GM18502 (cell line): ENCODE measurements at regions not wholly inside any gene's neighbourhood (a gene's known extent, or its start where the extent isn't known, plus 50 kb on each side); places are given as distances from the start of the nearest gene placed in this dataset.

Experiments
- ATAC-seq: cut with Tn5 transposase; IDR thresholded peaks from one replicate; pipeline ENCODE4 v1.9.1; 2021; ENCODE audit warnings: mild to moderate bottlenecking; ENCODE audit not compliant: unreplicated experiment, poor library complexity

DNA sequence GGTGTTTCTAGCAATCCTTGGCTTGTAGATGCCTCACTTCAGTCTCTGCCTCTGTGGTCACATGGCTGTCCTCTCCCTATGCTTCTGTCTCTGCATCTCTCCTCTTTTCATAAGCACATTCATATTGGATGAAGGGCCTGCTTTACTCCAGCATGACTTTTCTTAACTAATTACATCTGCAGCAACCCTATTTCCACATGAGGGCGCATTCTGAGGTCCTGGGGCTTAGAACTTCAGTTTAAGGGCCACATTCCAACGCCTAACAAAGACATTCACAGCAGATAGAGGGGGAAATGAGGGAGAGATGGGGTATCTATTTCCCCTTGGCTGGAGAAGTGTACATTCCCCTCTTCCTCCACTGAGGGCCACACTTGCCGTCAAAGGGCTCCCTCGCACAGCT, 489.1 kb upstream of the SALL1 start:
- ATAC-seq, result no peak

DNA sequence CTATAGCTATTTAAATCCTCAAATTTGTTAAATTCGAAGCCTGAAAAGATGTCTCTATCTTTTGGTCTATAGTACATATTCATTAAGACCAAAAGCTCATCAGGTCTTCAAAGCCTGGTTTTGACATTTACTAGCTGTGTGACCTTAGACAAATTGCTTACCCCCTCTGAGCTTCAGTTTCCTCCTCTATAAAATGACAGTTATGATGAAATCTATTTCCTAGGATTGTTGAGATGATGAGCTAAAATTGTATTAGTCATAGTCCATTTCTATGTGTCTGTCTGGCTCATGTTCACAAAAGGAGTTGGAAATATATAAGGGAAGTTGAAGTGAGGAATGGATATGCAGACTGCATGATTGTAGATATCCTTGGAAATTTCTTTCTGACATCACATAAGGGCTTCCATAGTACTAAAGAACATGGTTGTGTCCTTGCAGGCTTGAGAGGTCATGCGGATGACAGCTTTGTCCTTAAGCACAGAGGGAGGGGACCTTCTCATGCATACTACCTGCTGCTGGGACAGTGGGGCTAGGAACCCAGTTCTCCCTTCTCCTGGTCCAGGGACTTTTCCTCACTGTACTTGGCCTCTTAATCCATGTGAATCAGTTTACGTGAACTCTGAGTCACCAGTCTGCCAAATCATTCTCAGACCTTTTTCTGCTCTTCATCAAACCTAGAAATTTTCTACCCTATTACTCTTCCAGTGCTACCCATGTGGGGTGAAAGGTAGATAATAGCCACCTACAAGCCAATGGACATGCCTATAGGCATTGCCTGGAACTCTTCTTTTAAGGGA, 487.5 kb upstream of the SALL1 start:
- no peak for ATAC-seq

DNA sequence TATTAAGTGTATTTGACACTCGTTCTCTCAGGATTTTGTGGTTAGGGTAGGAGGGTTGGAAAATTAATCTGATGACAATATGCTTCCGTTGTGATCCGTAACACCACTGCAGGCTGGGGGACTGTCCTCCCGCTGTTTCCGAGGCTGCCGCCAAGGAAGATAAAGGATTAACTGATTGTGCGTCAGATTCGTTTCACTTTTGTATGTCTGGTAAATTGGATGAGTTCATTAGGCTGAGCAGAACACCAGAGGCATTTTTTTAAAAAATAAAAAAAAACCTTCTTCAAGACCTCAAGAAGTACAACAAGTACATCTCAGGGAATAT, 486.7 kb upstream of the SALL1 start:
- no peak for ATAC-seq

DNA sequence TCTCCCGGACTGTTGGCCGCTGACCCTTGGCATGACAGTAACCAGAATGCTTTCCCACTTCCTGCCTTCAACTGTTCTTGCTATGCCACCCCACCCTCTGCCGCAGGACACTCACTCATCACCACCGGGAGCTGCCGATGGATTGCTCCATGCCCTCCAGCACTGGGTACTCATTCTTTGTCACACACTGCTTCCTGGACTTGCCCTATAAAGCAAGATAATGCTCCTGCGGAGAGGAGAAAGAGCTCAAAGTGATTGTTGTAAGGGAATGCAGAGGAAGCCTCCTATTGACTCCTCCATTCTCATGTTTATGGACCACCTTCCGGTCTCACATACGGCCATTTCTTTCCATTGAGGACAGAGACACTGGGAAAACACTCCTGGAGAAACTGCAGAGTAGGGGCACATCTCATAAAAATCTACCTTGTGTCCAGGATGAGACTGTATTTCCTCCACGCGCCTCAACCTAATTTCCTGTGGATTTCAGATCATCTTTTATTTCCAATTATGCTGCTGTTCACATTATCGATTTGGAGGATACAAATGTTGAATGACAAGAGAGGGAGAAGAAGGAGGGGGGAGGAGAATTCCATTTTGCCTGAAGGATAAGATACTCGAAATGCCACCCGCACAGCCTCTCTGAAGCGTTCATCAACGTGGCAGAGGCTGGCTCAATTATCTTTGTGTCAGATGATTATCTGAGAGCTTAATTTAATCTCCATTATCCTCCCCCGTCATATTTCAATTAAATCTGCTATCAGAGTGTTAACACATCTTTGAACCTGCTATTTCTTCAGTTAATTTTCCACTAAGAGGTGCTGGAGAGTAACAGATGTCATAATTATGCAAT, 486.1 kb upstream of the SALL1 start:
- ATAC-seq, result no peak

DNA sequence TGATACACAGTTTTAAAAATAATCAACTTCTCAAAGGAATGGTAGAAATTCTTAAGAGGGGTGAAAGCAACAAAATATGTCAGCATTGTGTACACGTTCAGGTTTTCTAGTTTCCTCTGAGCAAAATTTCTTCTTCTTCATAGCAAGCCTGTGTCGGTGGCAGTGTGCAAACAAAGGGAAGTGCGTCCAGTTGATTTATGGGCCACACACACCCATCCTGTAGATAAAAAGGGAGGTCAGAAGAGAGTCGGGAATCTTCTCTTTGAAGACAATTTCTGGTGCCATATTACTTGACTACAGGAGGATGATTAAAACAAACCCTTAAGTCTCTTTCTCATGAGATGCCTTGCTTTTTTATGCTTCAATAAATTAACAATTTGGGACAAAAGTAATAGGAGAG, 484.1 kb upstream of the SALL1 start:
- ATAC-seq, result no peak

DNA sequence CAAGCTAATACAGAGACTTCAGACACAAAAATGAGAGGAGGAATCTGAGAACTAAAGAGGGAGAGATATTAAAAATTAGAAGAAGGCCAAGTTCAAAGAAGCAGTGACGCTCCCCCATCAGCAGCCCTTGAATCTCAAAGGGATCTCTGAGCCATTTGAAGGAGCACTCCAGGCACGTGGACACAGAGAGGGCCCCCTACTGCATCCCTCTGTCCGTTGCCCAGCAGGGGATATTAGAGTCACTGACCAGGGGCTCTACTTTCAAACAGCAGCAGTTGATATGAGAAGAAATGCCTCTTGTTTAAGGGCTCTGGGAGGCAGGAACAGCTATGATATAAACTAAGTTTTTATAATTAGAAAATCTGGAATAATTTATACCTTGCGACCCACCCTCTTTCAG, 479.0 kb upstream of the SALL1 start:
- no peak for ATAC-seq

DNA sequence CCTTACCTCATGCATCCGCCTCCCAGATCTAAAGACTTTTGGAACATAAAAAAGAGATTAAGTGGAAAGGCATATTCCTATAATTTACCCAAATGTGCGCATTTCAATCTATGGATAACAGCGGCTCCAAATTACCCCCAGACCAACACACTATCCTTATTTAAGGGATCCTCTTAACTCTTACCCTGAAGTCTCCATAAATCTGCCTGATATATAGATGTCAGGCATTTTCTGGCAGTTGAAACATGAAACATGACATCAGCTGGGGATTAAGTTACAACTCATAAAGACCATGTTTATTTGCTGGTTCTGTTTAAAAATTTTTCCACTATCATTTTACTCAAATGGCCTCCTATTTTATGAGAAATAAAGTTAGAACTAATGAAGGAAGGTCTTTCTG, 478.5 kb upstream of the SALL1 start:
- no peak for ATAC-seq

DNA sequence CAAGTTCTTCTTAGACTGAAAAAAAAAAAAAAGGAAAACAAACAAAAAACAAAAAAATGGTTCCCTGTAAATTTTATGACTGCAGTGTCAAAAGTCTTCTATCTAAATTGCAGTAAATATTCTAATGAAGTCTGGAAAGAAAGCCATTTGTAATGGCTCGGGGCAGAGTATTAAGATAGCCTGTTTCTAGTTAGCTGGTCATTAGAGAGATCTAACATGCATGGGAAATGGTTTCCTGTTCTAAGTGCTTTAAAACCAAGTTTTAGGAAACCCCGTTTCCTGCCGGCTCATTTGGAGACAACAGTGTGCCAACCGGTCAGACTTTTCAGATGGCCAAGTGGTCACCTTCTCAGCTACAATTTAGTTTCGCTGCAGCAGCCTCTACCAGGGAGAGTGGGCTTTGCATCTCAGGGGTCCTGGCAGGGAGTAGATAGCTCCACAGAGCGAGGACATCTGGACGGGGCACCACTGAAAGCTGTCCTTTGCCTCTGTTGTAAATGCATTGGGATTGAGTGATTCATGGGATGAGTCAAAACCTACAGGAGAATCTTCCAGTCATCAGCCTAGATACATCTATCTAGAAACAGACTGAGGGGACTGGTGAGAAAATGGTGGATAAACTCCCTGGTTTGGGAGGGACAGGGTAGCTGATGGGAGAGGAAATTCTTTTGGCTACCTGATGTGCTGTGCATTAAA, 473.2 kb upstream of the SALL1 start:
- no peak for ATAC-seq

DNA sequence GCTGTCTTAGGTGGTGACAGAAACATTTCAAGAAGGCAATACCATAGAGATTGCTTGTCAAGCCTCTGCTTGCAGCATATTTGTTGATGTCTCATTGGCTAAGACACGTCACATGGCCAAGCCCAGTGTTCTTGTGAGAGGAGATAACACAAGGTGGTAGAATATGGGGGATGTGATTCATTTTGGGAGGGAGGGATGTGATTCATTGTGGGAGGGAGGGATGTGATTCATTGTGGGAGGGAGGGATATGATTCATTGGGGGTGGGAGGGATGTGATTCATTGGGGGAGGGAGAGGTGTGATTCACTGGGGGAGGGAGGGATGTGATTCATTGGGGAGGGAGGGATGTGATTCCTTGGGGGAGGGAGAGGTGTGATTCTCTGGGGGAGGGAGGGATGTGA, 470.5 kb upstream of the SALL1 start:
- no peak for ATAC-seq

DNA sequence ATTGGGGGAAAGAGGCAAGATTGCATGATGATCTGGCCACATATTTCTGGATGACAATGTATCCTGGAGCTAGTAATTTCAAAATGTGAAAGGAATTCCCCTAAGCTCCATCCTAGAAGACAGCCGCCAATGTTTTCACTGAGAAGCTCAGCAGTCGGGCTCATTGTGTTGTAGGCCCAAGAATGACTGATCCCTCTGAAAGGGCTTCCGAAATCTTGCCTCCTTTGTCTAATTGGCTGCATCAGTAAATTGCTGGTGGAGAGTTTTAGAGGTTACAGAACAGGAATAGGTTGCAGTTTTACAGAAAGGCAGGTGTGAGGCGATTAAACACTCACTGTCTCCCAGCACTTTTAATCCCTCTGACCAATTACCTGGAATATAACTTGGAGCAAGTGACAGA, 464.1 kb upstream of the SALL1 start:
- no peak for ATAC-seq

DNA sequence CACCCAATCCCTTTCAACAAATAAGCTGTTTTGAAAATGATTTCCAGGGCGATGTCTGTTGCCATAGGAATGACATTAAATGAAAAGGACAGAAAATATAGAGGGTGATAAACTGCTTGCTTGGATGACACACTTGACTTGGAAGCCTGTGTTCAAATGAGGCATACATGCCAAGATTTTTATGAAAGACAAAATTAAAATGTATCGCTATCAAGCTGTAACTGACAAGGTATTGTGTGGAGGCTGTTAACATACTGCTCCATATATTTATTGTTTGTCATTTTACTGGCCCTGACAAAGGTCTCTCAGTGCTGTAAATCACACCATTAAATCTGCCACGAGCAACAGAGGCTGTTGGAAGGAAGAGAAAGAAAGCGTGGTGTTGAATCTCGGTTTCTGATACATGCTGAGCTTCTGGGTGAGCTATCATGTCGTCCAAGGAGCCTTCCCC, 456.2 kb upstream of the SALL1 start:
- ATAC-seq, result no peak

DNA sequence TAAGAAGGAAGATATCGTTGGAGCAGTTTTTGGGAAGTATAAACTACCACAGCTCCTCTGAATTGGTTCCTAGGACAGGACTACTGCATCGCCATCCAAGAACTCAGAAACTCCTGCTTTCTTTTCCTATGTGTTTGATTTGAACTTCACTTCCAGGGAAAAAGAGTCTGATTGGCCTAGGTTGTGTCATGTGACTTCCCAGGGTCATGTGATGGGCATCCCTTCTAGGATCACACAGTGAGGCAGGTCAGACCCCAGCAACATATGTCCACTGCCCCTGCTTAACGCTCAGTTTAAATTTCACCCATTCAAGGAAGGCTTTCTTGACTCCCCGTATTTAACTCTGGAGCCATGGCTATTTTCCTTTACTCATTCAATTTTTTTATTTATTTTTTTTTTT, 445.2 kb upstream of the SALL1 start:
- ATAC-seq, result no peak

DNA sequence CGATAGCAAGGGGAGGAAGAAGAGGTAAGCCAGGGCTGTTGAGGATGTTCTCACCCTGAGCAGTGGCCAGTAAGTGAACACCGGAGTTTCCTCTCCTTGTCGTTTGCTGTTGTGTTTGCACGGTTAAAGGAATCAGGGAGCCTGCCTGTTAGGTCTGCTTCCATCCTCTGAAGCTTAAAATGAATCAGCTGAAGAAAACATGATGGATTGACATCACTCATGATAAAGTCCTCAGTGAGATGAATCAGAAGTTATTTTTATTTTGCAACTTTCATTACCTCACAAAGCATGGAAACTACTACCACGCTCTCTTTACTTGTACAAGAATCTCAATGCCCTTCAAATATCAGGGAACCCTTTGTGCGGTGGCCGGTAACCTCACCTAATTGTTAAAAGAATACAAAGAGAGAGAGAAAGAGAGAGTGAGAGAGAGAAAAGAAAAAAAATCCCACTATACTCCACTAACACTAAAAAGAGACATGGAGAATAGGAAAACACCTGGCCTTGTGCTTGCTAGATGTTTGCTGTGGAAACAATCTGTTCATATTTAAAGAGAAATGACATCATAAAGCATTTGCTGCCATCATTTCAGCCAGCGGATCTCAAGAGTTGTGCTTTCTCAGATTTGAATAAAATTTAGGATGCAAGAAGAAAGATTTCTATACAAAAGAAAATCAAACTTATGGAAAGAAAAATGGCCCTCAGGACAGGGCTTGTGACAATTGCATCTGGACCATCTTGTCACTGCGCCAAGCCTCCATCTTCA, 441.6 kb upstream of the SALL1 start:
- no peak for ATAC-seq

DNA sequence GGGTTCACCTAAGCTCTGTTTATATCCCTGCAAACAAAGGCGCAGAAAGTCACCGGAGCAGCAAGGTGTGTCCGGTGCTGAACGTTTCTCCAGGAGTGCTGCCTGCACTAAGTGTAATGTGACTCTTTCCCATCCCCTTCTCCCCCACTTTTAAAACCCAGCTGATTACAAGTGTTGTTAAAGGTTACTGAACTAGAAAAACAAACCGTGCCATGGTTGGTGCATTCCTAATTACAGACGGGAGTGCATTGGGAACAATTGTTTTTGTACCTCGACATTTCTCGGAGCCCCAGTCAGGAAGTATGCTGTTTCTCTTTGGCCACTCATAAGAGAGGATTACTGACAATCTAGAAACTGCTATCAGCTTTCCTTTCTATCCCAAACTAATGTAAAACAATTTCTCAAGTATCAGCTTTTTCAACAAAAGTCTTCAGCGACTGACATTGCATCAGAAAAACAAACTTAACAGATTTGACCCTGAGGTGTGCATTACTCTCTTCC, 441.0 kb upstream of the SALL1 start:
- no peak for ATAC-seq

DNA sequence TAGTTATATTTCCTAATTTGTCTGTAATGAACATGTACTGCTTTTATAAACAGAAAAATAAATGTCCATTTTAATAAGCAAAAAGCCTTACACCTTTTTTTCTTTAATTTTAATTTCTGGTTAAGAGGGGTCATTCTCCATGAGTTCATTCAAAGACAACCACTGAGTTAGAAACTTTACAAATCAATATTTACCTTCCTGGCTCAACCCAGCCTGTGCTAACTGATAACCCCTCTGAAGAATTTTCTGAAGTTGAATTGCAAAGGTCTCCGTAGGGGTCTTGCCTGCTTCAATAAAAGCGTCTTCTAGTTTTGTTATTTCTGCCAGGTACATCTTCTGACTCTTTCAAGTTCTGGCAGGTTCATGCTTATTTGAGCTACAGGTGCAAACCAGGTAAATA, 440.4 kb upstream of the SALL1 start:
- ATAC-seq, result no peak

DNA sequence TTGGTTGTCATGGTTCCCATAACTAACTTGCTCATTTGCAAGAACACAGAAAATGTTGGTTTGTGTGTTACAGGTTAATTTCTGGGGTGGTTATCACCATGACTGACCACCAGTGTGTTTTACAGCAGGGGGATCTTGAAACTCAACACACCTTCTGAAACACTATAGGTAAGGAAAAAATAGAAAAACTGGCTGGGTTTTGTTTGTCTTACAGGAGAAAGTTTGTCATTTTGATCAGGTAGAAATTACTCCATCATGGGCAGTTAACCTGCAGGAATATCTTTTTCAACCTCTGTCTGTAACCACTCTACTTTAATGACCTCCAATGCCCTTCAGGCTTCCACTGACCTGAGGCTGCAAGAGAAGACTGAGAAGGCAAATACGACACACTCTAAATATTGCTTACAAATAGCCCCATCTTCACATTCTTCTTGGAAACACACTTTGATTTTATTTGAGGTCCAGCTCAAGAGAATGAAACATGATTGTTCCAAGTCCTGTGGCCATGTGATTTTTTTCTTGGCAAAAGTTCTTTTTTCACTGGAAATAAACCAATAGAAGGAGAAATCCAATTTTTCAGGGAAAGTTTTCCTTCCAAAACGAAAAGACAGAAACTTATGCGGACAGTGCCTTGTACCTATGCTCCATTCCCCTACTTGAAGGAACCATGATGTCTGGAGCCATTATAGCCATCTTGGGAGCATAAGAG, 428.7 kb upstream of the SALL1 start:
- no peak for ATAC-seq

DNA sequence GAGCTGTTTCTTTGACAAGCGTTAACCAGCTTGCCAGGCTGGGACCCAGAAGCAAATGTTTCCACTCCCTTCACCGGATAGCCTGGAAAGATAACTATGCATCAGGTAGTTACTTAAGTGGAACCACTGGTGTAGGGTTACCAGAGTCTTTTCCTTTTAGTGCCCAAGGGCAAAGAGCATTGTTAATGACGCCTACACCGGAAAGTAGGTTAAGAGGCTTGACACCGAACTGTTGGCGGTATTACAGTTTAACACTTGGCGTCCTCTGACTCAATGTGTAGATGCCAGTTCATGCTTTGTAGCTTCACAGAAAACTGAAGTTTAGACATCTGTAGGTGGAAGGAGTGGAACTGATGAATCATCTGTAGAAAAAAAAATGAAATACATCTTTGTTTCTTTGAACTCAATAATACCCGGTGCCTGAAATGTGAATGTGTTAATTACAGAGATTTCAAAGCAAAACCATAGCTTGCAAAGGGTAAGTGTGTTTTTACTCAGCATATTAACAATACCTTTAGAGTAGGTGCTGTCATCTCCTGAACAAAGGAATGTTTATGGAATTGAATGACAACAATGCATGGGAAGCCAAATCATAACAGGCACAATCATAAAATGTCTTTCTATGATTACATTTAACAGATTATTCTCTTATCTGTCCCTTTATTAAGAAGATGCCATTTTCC, 426.7 kb upstream of the SALL1 start:
- no peak for ATAC-seq

DNA sequence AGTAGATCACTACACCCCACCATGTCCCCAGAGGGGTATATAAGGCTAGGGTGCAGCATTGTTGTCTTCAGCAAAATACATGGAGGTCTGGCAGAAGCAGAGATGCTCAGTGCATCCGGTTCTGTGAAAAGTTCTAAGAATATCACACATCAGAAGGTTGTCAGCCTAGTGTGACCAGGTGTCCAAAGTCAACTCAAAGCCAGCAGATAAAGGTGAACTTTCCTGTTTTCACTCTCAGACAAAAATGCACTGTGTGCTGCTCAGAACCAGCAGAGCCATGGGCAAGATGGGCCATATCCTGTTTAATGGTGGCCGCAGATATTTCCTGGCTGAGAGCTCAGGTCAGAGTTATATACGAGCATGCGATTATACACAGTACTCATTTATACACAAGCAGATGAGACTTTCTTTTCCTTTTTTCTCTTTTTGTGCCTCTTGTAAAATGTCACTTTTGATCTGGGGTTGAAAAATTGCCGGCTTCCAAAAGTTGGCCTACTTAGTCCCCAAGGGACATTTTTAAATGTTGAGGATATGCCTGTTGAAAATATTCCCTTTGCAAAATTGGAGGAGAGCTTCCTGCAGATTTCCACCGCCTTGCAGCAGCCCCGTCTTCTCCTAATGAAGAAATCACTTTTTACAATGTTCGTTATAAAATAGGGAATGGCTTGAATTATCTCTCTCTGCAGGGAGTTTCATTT, 425.6 kb upstream of the SALL1 start:
- no peak for ATAC-seq

DNA sequence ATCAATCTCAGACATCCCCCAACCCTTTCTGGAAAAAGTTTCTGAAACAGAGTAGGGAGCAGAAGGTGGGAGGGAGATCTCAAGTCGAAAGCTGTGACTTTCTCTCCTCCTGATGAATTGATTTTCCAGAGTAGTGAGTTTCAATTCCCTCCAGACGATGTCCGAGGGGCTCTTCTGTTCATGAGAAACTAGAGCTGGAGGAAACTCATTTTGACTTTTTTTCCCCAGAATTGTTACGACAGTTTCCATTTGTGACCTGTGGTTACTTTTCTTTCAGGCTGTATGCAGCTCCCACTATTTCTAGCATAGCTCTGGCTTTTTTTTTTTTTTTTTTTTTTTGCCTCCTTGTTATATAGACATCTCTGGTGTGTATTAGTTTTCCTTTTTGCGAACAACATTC, 422.1 kb upstream of the SALL1 start:
- ATAC-seq, result no peak
